A673 (cell line): ENCODE measurements at regions not wholly inside any gene's neighbourhood (a gene's known extent, or its start where the extent isn't known, plus 50 kb on each side); places are given as distances from the start of the nearest gene placed in this dataset.

Experiments
- BruUV-seq: library from RNA; stranded (reverse); fragments of 400-500 nt; replicated peaks from 2 replicates; lab custom pipeline; 2021; lab: Mats Ljungman, UMichigan
- CTCF ChIA-PET: fragments of 300-600 bp; sonication (Branson Sonifier 250); formaldehyde crosslinking; loops from one replicate; lab custom pipeline; 2022; ENCODE audit warnings: antibody characterized with exemption; lab: Charles Lee
- POLR2A ChIA-PET: fragments of 300-600 bp; sonication (Branson Sonifier 250); formaldehyde crosslinking; loops from one replicate; lab custom pipeline; 2022; ENCODE audit warnings: antibody characterized with exemption; ENCODE audit not compliant: low non-redundant PET; lab: Charles Lee
- DNase-seq: peaks from one replicate; pipeline ENCODE4 v3.0.0-alpha.2; 2015; ENCODE audit warnings: low spot score
- H3K27ac ChIP-seq: fragments of 200-600 bp; sonication (generic); 2 replicates; pipeline ENCODE4 v1.5.1; 2016; ENCODE audit warnings: mixed run types, low read depth, mild to moderate bottlenecking, mixed read lengths, antibody characterized with exemption, low read length; ENCODE audit not compliant: poor library complexity, severe bottlenecking
- H3K27me3 ChIP-seq: fragments of 200-600 bp; sonication (generic); replicated peaks from 2 replicates; pipeline ENCODE4 v1.6.1; 2017; ENCODE audit warnings: mixed run types, low read depth, mild to moderate bottlenecking, mixed read lengths, antibody characterized with exemption, low read length; ENCODE audit not compliant: insufficient read depth, poor library complexity
- H3K36me3 ChIP-seq: fragments of 200-600 bp; sonication (generic); 2 replicates; pipeline ENCODE4 v1.6.1; 2016; ENCODE audit warnings: mixed run types, mild to moderate bottlenecking, mixed read lengths, antibody characterized with exemption, low read length; ENCODE audit not compliant: insufficient read depth, poor library complexity, severe bottlenecking
- H3K4me1 ChIP-seq: fragments of 200-600 bp; sonication (generic); 2 replicates; pipeline ENCODE4 v1.6.1; 2017; ENCODE audit warnings: mixed run types, mild to moderate bottlenecking, mixed read lengths, antibody characterized with exemption, low read length; ENCODE audit not compliant: insufficient read depth, poor library complexity, severe bottlenecking
- H3K4me3 ChIP-seq: fragments of 200-600 bp; sonication (generic); 2 replicates; pipeline ENCODE4 v1.5.1; 2016; ENCODE audit warnings: low read depth, mixed run types, mild to moderate bottlenecking, mixed read lengths, low read length; ENCODE audit not compliant: poor library complexity, severe bottlenecking
- H3K9me3 ChIP-seq: fragments of 200-600 bp; sonication (generic); 2 replicates; pipeline ENCODE4 v1.6.1; 2016; ENCODE audit warnings: mixed run types, low read depth, mild to moderate bottlenecking, mixed read lengths, antibody characterized with exemption, low read length; ENCODE audit not compliant: poor library complexity, severe bottlenecking
- CTCF ChIP-seq: fragments of 300-800, 200-600 bp; sonication (generic); conservative IDR thresholded peaks from 2 replicates; pipeline ENCODE4 v1.5.1; 2017; ENCODE audit warnings: low read depth, mild to moderate bottlenecking, antibody characterized with exemption, low read length, moderate library complexity, mixed read lengths
- EZH2 ChIP-seq: fragments of 200-600 bp; sonication (generic); IDR thresholded peaks from 2 replicates; pipeline ENCODE4 v1.6.1; 2017; ENCODE audit warnings: borderline replicate concordance, low read depth, mild to moderate bottlenecking, mixed read lengths, antibody characterized with exemption, low read length; ENCODE audit not compliant: poor library complexity, severe bottlenecking
- intact Hi-C: fragments of 100-400 bp; cut with micrococcal nuclease; formaldehyde crosslinking; loops from one replicate; pipeline ENCODE4 v1.10.0; 2022; ENCODE audit not compliant: unreplicated experiment

GRCh38 chr14:58770491-58770982 lies 132.8 kb downstream of the DACT1 start:
- DNase-seq: no peak
- no peak overlapping the region for H3K4me3 ChIP-seq
- intact Hi-C loops: no loop called here
- ChIA-PET POLR2A (no interaction called here), CTCF (no interaction called here)
- TF ChIP-seq EZH2: no peak
- no peak for TF ChIP-seq CTCF
- H3K27me3 ChIP-seq: no peaks in the 10 kb centered on the region
- no TSS peak for BruUV-seq
- H3K27ac ChIP-seq: no peak overlapping the region
- H3K36me3 ChIP-seq: no peaks in the 10 kb centered on the region
- no peaks in the 10 kb centered on the region for H3K4me1 ChIP-seq
- no peaks in the 10 kb centered on the region for H3K9me3 ChIP-seq

GRCh38 chr14:58771016-58771415 lies 133.3 kb downstream of the DACT1 start:
- Histone ChIP-seq H3K4me3 (no peak overlapping the region), H3K4me1 (no peaks in the 10 kb centered on the region), H3K36me3 (no peaks in the 10 kb centered on the region), H3K27ac (no peak overlapping the region), H3K9me3 (no peaks in the 10 kb centered on the region), H3K27me3 (no peaks in the 10 kb centered on the region)
- BruUV-seq: no TSS peak
- DNase-seq: no peak
- CTCF ChIA-PET: no interaction called here
- POLR2A ChIA-PET: no interaction called here
- no peak for TF ChIP-seq CTCF
- TF ChIP-seq EZH2: no peak
- intact Hi-C loops: no loop called here

GRCh38 chr14:58772116-58772515 lies 134.4 kb downstream of the DACT1 start:
- intact Hi-C loops: no loop called here
- TF ChIP-seq CTCF (no peak), EZH2 (no peak)
- Histone ChIP-seq H3K27me3 (no peaks in the 10 kb centered on the region), H3K36me3 (no peaks in the 10 kb centered on the region), H3K4me1 (no peaks in the 10 kb centered on the region), H3K9me3 (no peaks in the 10 kb centered on the region), H3K4me3 (no peak overlapping the region), H3K27ac (no peak overlapping the region)
- ChIA-PET POLR2A (no interaction called here), CTCF (no interaction called here)
- no peak for DNase-seq
- no TSS peak for BruUV-seq
